NB4 (cell line): ENCODE measurements at regions not wholly inside any gene's neighbourhood (a gene's known extent, or its start where the extent isn't known, plus 50 kb on each side); places are given as distances from the start of the nearest gene placed in this dataset.

Experiments used
- DNase-seq: peaks from one replicate; pipeline ENCODE4 v3.0.0; 2010; ENCODE audit warnings: low read depth
- H3K4me3 ChIP-seq: one replicate; pipeline ENCODE4 v1.5.1; 2011; ENCODE audit warnings: mild to moderate bottlenecking, low read depth, low read length, moderate library complexity
- CTCF ChIP-seq: IDR thresholded peaks from one replicate; pipeline ENCODE4 v1.5.1; 2012; ENCODE audit warnings: low read depth, low read length
- MYC ChIP-seq: IDR thresholded peaks from 2 replicates; pipeline ENCODE4 v1.6.1; 2011; ENCODE audit warnings: low read depth, low read length
- POLR2A ChIP-seq: IDR thresholded peaks from 2 replicates; pipeline ENCODE4 v1.6.1; 2011; ENCODE audit warnings: mild to moderate bottlenecking; ENCODE audit not compliant: insufficient read length; ENCODE audit errors: extremely low read depth
- TF ChIP-seq, protein P1 (sequence below): IDR thresholded peaks from 2 replicates; pipeline ENCODE4 v1.6.1; 2011; ENCODE audit warnings: low read depth, low read length

DNA sequence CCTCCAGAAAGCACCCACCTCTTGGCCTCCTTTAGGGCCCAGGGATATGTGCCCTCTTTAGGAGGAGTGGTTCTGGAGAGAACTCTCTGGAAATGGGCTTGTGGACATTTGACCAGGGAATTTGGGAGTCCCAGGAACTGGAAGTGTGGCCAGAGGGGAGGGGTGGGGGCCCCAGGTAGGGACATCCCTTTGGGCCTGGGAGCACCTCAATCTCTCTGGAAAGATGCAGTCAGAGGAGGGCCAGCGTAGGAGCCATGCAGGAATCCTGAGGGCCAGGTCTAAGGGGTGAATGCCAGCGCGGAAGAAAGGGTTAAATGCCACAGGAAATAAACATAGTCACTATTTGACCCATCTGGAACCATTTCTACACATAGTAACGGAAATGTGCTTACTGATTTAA, 50.3 kb upstream of the ITGA11 start:
- no peak for DNase-seq
- H3K4me3 ChIP-seq: no peak overlapping the region
- TF ChIP-seq, protein P1, sequence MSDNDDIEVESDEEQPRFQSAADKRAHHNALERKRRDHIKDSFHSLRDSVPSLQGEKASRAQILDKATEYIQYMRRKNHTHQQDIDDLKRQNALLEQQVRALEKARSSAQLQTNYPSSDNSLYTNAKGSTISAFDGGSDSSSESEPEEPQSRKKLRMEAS: no peak
- no peak for TF ChIP-seq POLR2A
- no peak for TF ChIP-seq CTCF
- no peak for TF ChIP-seq MYC

- TF ChIP-seq, protein P1: no peak
- TF ChIP-seq MYC (no peak), POLR2A (no peak)
- DNase-seq: no peak
- no peak overlapping the region for H3K4me3 ChIP-seq
Observed at GRCh38 chr15:68483165-68483564, 51.2 kb upstream of the ITGA11 start.

DNA sequence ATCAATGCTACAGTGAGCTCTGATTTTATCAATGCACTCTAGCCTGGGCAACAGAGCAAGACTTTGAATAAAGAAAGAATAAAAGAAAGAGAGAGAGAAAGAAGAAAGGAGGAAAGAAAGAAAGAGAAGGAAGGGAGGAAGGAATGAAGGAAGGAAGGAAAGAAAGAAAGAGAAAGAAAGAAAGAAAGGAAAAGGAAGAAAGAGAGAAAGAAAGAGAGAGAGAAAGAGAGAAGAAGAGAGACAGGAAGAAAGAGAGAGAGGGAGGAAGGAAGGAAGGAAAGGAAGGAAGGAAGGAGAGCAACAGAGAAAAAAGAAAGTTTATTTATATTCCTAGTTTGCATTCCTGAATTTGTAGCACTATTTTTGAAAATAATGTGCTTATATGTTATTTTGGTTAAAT, 52.3 kb upstream of the ITGA11 start:
- TF ChIP-seq, protein P1: no peak
- TF ChIP-seq MYC: no peak
- TF ChIP-seq CTCF: no peak
- TF ChIP-seq POLR2A: no peak
- no peak overlapping the region for H3K4me3 ChIP-seq
- DNase-seq: no peak

DNA sequence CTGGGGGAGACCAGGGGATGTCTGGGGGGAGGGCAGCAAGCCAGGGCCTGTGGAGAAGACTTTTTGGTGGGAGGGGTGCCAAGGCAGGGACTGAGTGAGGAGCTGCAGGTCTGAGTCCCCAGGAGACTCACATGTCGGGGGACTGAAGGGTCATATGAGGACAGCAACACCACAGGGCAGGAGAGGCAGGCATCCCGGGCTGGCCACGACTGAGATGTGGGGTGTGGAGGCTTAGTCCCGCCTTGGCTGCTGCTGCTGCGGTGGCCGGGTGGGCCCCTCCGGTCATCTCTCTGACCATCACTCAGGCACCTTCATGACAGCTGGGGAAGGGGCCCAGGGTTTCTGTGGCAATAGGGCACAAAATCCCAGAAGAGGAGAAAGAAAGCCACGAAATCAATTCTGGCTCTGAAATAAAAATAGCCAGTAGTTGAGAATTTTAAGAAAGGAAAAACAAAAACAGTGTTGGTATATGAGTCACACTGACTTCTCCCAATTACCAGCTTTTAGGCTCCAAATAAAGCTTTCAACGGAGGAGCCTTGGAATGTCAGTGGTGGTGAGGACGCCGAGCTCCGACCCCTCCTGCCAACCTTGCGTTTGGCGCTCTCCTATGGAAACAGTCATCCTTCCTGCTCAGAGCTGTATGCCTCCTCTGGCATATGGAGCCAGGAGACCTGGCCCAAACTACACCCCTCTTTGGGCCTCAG, 52.9 kb upstream of the ITGA11 start:
- no peak for DNase-seq
- H3K4me3 ChIP-seq: no peak overlapping the region
- TF ChIP-seq CTCF (no peak), POLR2A (no peak), MYC (no peak)
- TF ChIP-seq, protein P1: no peak

GRCh38 chr15:68485721-68486360, 53.9 kb upstream of the ITGA11 start:
- DNase-seq: no peak
- TF ChIP-seq CTCF (no peak), POLR2A (no peak), MYC (no peak)
- TF ChIP-seq, protein P1: no peak
- H3K4me3 ChIP-seq: no peak overlapping the region

DNA sequence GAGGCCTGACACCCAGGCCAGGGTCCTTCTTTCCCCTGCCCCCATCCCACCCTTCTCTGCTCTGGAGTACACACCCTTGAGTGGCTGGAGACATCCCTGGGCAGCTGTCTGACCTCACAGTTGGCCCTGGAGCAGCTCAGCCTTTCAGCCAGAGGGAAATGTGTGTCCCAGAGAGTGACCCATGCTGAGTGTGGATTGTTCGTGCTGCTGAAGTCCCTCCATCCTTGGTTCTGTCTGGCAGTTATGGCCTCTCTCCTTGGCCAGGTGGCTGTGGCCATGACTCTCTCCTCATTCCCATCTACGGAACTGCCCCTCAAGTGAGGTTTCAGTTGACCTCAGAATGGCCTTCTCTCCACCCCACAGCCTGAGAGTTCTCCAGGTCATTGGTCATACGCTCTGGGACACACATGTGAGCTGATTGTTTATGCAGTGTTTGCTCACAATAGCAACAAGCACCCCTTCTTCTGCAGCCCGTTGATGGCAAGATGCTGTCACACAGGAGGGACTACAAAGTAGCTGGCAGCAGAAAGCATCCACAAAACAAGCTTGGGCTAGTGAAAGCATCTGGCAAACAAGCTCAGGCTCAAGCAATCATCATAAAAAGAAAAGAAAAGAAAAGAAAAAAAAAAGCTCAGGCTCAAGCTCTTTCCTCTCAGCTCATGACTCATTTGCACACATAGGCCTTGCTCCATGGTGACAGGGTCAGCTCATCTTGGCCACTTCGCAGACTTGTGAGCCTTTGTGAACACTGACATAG, 55.3 kb upstream of the ITGA11 start:
- TF ChIP-seq MYC (no peak), POLR2A (no peak), CTCF (no peak)
- TF ChIP-seq, protein P1: no peak
- no peak overlapping the region for H3K4me3 ChIP-seq
- no peak for DNase-seq
